HEK293 (cell line): ENCODE measurements at regions not wholly inside any gene's neighbourhood (a gene's known extent, or its start where the extent isn't known, plus 50 kb on each side); places are given as distances from the start of the nearest gene placed in this dataset.

Experiments
- CTCF ChIA-PET: fragments of 350-600 bp; formaldehyde crosslinking; extraction: SDS; loops from one replicate; lab custom pipeline; 2021; ENCODE audit warnings: antibody characterized with exemption; lab: Yijun Ruan, JAX
- POLR2A ChIA-PET: fragments of 300-600 bp; formaldehyde crosslinking; extraction: SDS; loops from one replicate; lab custom pipeline; 2020; ENCODE audit warnings: antibody characterized with exemption, inconsistent platforms; lab: Yijun Ruan, JAX
- H3K27ac ChIP-seq: fragments of 200-500 bp; sonication (Bioruptor generic); 2 replicates; pipeline ENCODE4 v1.5.1; 2014; ENCODE audit warnings: low read depth, low read length, control low read depth, inconsistent platforms; ENCODE audit errors: extremely low read depth
- H3K36me3 ChIP-seq, 2 experiments: fragments of 200-500 bp in 1 of 2; sonication (Bioruptor generic) in 1 of 2; 1 replicate in 1 of 2; 2 replicates in 1 of 2; pipeline ENCODE4 v1.5.1; 2014 to 2017; ENCODE audit warnings: inconsistent platforms in 2 of 2, low read length in 2 of 2; ENCODE audit not compliant: control insufficient read depth in 2 of 2, insufficient read depth in 1 of 2
- H3K4me1 ChIP-seq: fragments of 200-500 bp; sonication (Bioruptor generic); 2 replicates; pipeline ENCODE4 v1.5.1; 2014; ENCODE audit warnings: mild to moderate bottlenecking, low read length, inconsistent platforms; ENCODE audit not compliant: control insufficient read depth, insufficient read depth
- H3K4me3 ChIP-seq: 2 replicates; pipeline ENCODE4 v1.5.1; 2011; ENCODE audit warnings: low read depth, mild to moderate bottlenecking, control low read depth, low read length, moderate library complexity
- H3K9me3 ChIP-seq: fragments of 200-500 bp; sonication (Bioruptor generic); 2 replicates; pipeline ENCODE4 v1.5.1; 2014; ENCODE audit warnings: low read depth, low read length, inconsistent platforms; ENCODE audit not compliant: control insufficient read depth, insufficient read depth
- KLF1 ChIP-seq: fragments of 450-650 bp; formaldehyde crosslinking; IDR thresholded peaks from 2 replicates; pipeline ENCODE4 v1.5.1; 2016; ENCODE audit warnings: missing biosample characterization, missing genetic modification characterization
- KLF16 ChIP-seq: fragments of 450-650 bp; formaldehyde crosslinking; IDR thresholded peaks from 2 replicates; pipeline ENCODE4 v1.5.1; 2017; ENCODE audit warnings: missing biosample characterization, missing genetic modification characterization
- SETDB1 ChIP-seq: IDR thresholded peaks from one replicate; pipeline ENCODE4 v1.6.1; 2017; ENCODE audit warnings: mild to moderate bottlenecking, low read length, moderate library complexity, mixed read lengths; ENCODE audit not compliant: insufficient read length
- ZBTB17 ChIP-seq: fragments of 450-650 bp; formaldehyde crosslinking; IDR thresholded peaks from 2 replicates; pipeline ENCODE4 v1.5.1; 2016; ENCODE audit warnings: missing biosample characterization, missing genetic modification characterization
- ZFP37 ChIP-seq: fragments of 450-650 bp; formaldehyde crosslinking; IDR thresholded peaks from 2 replicates; pipeline ENCODE4 v1.5.1; 2016; ENCODE audit warnings: missing biosample characterization, missing genetic modification characterization
- ZIC2 ChIP-seq: fragments of 450-650 bp; formaldehyde crosslinking; IDR thresholded peaks from 2 replicates; pipeline ENCODE4 v1.5.1; 2016; ENCODE audit warnings: missing biosample characterization, missing genetic modification characterization
- ZNF132 ChIP-seq: fragments of 450-650 bp; formaldehyde crosslinking; IDR thresholded peaks from 2 replicates; pipeline ENCODE4 v1.5.1; 2017; ENCODE audit warnings: missing biosample characterization, missing genetic modification characterization, borderline replicate concordance
- ZNF266 ChIP-seq: fragments of 450-650 bp; formaldehyde crosslinking; IDR thresholded peaks from 2 replicates; pipeline ENCODE4 v1.5.1; 2016; ENCODE audit warnings: missing biosample characterization, missing genetic modification characterization, low read depth
- ZNF335 ChIP-seq: fragments of 450-650 bp; formaldehyde crosslinking; conservative IDR thresholded peaks from 2 replicates; pipeline ENCODE4 v1.5.1; 2016; ENCODE audit warnings: missing biosample characterization, missing genetic modification characterization
- ZNF423 ChIP-seq: fragments of 450-650 bp; formaldehyde crosslinking; IDR thresholded peaks from 2 replicates; pipeline ENCODE4 v1.5.1; 2016; ENCODE audit warnings: missing biosample characterization, missing genetic modification characterization
- ZNF48 ChIP-seq: fragments of 450-650 bp; formaldehyde crosslinking; IDR thresholded peaks from 2 replicates; pipeline ENCODE4 v1.5.1; 2016; ENCODE audit warnings: missing biosample characterization, missing genetic modification characterization
- ZNF555 ChIP-seq: fragments of 450-650 bp; formaldehyde crosslinking; conservative IDR thresholded peaks from 2 replicates; pipeline ENCODE4 v1.5.1; 2017; ENCODE audit warnings: missing biosample characterization, mild to moderate bottlenecking, missing genetic modification characterization, inconsistent platforms
- ZNF560 ChIP-seq: fragments of 450-650 bp; formaldehyde crosslinking; IDR thresholded peaks from 2 replicates; pipeline ENCODE4 v1.5.1; 2017; ENCODE audit warnings: missing biosample characterization, missing genetic modification characterization, borderline replicate concordance
- ZNF701 ChIP-seq: fragments of 450-650 bp; formaldehyde crosslinking; IDR thresholded peaks from 2 replicates; pipeline ENCODE4 v1.5.1; 2016; ENCODE audit warnings: missing biosample characterization, missing genetic modification characterization
- ZNF785 ChIP-seq: fragments of 450-650 bp; formaldehyde crosslinking; IDR thresholded peaks from 2 replicates; pipeline ENCODE4 v1.5.1; 2016; ENCODE audit warnings: missing biosample characterization, missing genetic modification characterization
- ZNF791 ChIP-seq: fragments of 450-650 bp; formaldehyde crosslinking; IDR thresholded peaks from 2 replicates; pipeline ENCODE4 v1.5.1; 2016; ENCODE audit warnings: missing biosample characterization, missing genetic modification characterization
- TF ChIP-seq, protein P1 (sequence below): fragments of 450-650 bp; formaldehyde crosslinking; IDR thresholded peaks from 2 replicates; pipeline ENCODE4 v1.5.1; 2016; ENCODE audit warnings: missing biosample characterization, missing genetic modification characterization
- TF ChIP-seq, protein P2 (sequence below): fragments of 450-650 bp; formaldehyde crosslinking; conservative IDR thresholded peaks from 2 replicates; pipeline ENCODE4 v1.5.1; 2016; ENCODE audit warnings: low read depth, missing biosample characterization, missing genetic modification characterization
- TF ChIP-seq, protein P3 (sequence below): fragments of 450-650 bp; formaldehyde crosslinking; IDR thresholded peaks from 2 replicates; pipeline ENCODE4 v1.5.1; 2016; ENCODE audit warnings: missing biosample characterization, missing genetic modification characterization

DNA sequence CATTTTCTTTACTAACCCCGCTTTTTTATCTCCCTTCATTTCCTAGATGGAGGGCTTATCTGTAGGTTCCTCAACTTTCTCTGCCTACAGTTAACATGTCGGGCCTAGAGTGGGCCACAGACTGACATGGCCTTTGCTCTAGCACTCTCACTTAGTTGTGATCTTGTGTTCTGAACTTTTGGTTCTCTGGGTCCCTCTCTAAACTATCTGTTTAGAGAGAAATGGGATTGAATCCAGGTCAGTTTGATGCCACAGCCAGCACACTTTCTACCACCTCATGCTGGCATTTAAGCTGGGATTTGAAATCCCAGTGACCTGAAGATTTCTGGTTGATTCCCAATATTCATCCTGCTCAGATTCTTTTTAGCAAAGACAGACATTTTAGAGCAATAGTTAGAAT, 388.5 kb upstream of the PAPPA start (continued):
- TF ChIP-seq ZNF266 (no peak), ZNF560 (tag by site-specific recombination) (no peak), ZNF791 (tag by site-specific recombination) (no peak), SETDB1 (no peak), ZNF48 (tag by site-specific recombination) (no peak), KLF16 (tag by site-specific recombination) (no peak), ZNF423 (no peak)
- TF ChIP-seq, protein P1, sequence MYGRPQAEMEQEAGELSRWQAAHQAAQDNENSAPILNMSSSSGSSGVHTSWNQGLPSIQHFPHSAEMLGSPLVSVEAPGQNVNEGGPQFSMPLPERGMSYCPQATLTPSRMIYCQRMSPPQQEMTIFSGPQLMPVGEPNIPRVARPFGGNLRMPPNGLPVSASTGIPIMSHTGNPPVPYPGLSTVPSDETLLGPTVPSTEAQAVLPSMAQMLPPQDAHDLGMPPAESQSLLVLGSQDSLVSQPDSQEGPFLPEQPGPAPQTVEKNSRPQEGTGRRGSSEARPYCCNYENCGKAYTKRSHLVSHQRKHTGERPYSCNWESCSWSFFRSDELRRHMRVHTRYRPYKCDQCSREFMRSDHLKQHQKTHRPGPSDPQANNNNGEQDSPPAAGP (tag by site-specific recombination), result no peak
- TF ChIP-seq, protein P2, sequence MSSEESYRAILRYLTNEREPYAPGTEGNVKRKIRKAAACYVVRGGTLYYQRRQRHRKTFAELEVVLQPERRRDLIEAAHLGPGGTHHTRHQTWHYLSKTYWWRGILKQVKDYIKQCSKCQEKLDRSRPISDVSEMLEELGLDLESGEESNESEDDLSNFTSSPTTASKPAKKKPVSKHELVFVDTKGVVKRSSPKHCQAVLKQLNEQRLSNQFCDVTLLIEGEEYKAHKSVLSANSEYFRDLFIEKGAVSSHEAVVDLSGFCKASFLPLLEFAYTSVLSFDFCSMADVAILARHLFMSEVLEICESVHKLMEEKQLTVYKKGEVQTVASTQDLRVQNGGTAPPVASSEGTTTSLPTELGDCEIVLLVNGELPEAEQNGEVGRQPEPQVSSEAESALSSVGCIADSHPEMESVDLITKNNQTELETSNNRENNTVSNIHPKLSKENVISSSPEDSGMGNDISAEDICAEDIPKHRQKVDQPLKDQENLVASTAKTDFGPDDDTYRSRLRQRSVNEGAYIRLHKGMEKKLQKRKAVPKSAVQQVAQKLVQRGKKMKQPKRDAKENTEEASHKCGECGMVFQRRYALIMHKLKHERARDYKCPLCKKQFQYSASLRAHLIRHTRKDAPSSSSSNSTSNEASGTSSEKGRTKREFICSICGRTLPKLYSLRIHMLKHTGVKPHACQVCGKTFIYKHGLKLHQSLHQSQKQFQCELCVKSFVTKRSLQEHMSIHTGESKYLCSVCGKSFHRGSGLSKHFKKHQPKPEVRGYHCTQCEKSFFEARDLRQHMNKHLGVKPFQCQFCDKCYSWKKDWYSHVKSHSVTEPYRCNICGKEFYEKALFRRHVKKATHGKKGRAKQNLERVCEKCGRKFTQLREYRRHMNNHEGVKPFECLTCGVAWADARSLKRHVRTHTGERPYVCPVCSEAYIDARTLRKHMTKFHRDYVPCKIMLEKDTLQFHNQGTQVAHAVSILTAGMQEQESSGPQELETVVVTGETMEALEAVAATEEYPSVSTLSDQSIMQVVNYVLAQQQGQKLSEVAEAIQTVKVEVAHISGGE (tag by site-specific recombination), result no peak
- TF ChIP-seq, protein P3, sequence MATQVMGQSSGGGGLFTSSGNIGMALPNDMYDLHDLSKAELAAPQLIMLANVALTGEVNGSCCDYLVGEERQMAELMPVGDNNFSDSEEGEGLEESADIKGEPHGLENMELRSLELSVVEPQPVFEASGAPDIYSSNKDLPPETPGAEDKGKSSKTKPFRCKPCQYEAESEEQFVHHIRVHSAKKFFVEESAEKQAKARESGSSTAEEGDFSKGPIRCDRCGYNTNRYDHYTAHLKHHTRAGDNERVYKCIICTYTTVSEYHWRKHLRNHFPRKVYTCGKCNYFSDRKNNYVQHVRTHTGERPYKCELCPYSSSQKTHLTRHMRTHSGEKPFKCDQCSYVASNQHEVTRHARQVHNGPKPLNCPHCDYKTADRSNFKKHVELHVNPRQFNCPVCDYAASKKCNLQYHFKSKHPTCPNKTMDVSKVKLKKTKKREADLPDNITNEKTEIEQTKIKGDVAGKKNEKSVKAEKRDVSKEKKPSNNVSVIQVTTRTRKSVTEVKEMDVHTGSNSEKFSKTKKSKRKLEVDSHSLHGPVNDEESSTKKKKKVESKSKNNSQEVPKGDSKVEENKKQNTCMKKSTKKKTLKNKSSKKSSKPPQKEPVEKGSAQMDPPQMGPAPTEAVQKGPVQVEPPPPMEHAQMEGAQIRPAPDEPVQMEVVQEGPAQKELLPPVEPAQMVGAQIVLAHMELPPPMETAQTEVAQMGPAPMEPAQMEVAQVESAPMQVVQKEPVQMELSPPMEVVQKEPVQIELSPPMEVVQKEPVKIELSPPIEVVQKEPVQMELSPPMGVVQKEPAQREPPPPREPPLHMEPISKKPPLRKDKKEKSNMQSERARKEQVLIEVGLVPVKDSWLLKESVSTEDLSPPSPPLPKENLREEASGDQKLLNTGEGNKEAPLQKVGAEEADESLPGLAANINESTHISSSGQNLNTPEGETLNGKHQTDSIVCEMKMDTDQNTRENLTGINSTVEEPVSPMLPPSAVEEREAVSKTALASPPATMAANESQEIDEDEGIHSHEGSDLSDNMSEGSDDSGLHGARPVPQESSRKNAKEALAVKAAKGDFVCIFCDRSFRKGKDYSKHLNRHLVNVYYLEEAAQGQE, result no peak

DNA sequence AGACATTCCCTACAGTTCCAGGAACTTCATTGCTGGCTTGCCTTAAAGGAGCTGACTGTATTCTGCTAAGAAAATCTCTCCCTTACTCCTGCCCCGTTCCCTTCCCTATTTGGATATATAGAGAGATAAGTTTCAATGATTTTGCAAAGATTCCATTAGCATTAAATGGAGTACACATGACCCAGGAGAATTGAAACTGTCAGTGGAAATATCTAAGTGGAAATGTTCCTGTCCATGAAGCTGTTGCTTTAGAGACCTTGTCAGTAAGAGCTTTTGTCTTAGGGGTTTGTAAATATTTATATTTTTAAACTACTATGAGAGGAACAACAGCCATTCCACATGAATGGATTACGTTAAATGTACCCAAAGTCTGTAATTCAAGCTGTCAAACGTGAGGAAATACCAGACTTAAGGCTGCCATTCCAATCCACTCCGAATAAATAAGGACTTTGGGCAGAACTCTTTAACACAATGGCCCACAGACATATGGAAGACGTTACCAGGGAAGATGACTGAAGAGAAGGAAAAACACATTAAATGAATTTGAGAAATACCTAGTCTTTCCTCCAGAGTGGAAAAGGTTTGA, 387.1 kb upstream of the PAPPA start:
- Histone ChIP-seq H3K36me3 (no peaks in the 10 kb centered on the region), H3K27ac (no peak overlapping the region), H3K4me1 (no peaks in the 10 kb centered on the region), H3K4me3 (no peak overlapping the region), H3K9me3 (no peaks in the 10 kb centered on the region)
- POLR2A ChIA-PET, result no interaction called here
- TF ChIP-seq ZNF335 (tag by site-specific recombination) (no peak), ZNF701 (tag by site-specific recombination) (no peak), ZNF555 (no peak), ZNF132 (tag by site-specific recombination) (no peak), KLF1 (tag by site-specific recombination) (no peak), ZNF785 (no peak), ZIC2 (tag by site-specific recombination) (no peak), ZBTB17 (tag by site-specific recombination) (no peak), ZFP37 (tag by site-specific recombination) (no peak)
- TF ChIP-seq, protein P1 (tag by site-specific recombination), result no peak
- CTCF ChIA-PET, result interaction anchor here (0.7 to 1.0 kb wide), 3 partner anchors 16 to 383 kb away, joined by 3 read pairs; no protein-coding TSS in a partner anchor
